Stomach (tissue), 4 donors: ENCODE measurements at regions not wholly inside any gene's neighbourhood (a gene's known extent, or its start where the extent isn't known, plus 50 kb on each side); places are given as distances from the start of the nearest gene placed in this dataset.

Experiments
- CTCF ChIP-seq, 7 experiments: fragments of 450-650 bp in 4 of 7; fragments of 200-600 bp in 3 of 7; sonication (generic) in 3 of 7; IDR thresholded peaks; one replicate each; pipeline ENCODE4 v1.5.1; 2016 to 2019; ENCODE audit warnings: antibody characterized with exemption in 7 of 7, control low read depth in 2 of 7, mild to moderate bottlenecking in 1 of 7
- EP300 ChIP-seq: sonication (generic); formaldehyde crosslinking; IDR thresholded peaks from one replicate; pipeline ENCODE4 v1.6.1; 2017; ENCODE audit warnings: antibody characterized with exemption
- POLR2A ChIP-seq, 4 donors: fragments of 450-650 bp; IDR thresholded peaks; one replicate each; pipeline ENCODE4 v1.6.1; 2016; ENCODE audit warnings: antibody characterized with exemption in 4 of 4, control low read depth in 2 of 4, mild to moderate bottlenecking in 1 of 4, moderate library complexity in 1 of 4
- POLR2AphosphoS5 ChIP-seq, 3 donors: sonication (generic); formaldehyde crosslinking; IDR thresholded peaks; one replicate each; pipeline ENCODE4 v1.6.1; 2016; ENCODE audit warnings: antibody characterized with exemption in 3 of 3

GRCh38 chr4:121448231-121448630, 67.4 kb upstream of the QRFPR start:
- TF ChIP-seq CTCF (IDR thresholded peaks at IDR 0.05) (no peak), POLR2A (IDR thresholded peaks at IDR 0.05) (no peak), POLR2AphosphoS5 (IDR thresholded peaks at IDR 0.05) (no peak), EP300 (no peak)
